Stimulated activated CD4-positive, alpha-beta T cell treated with anti-CD3 and anti-CD28 coated beads, TNF-alpha, amount 100 ng/mL, for 24 hours (primary cell): ENCODE measurements at regions not wholly inside any gene's neighbourhood (a gene's known extent, or its start where the extent isn't known, plus 50 kb on each side); places are given as distances from the start of the nearest gene placed in this dataset.

Source experiments
- DNase-seq, 3 experiments: peaks; one replicate each; pipeline ENCODE4 v3.0.0-alpha.2; 2020; ENCODE audit warnings: low read depth in 3 of 3

- DNase-seq, result no peak
These were observed 242.9 kb downstream of the NSG2 start for GRCh38 chr5:174288439-174288838.

- DNase-seq, result no peak
These were observed 245.7 kb downstream of the NSG2 start for GRCh38 chr5:174291162-174291561.

- DNase-seq, result no peak
These were observed 246.8 kb downstream of the NSG2 start for GRCh38 chr5:174292348-174292747.

GRCh38 chr5:174293006-174293405, 247.5 kb downstream of the NSG2 start:
- DNase-seq, result no peak

DNA sequence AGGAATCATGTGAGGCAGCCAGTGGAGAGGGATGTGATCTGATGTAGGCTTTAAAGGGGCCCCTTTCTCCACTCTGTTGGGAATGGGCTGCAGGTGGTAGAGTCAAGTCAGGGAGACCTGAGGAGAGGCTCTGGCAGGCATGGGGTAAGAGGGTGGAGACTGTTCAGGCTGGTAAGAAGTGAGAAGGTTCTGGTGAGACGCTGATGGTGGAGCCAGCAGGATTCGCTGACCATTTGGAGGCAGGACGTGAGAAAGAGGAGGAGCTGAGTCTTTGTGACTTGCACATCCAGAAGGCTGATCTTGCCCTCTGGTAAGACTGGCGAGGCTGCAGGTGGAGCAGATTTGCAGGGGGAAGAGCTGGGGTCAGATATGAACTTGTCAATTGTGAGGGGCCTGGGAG, 248.0 kb downstream of the NSG2 start:
- no peak for DNase-seq

- no peak for DNase-seq
These were observed 249.6 kb downstream of the NSG2 start for GRCh38 chr5:174294891-174295620.

DNA sequence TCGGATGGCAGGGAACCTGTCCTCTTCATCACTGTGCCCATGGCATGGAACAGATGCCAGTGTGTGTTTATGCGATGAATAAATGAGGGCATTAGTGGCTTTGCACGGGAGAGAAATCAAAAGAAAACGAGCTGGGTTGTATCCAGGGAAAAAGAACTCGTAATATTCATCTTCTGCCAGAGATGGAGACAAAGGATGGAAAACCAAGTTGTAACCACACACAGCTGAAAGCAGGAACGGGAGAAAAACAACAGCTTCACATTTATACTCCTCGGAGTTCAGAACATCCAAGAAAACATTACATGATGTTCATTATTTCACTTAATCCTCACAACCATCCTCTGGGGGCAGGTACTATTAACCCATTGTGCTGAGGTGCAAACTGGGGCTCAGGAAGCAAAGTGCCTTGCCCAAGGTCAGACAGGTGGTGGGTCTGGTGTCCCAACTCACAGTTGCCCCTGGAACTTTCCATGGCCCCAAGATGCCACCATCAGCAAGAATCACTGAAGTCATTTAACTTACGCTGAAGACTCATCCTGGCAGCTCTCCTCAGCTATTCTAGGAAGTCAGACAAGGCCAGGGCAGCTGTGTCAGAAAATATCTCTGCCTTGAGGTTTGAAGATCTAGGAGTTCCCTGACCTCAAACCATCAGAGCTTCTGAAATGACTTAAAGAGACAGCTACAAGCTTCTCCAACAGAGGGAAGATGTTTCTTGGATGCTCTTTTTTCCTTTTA, 250.4 kb downstream of the NSG2 start:
- DNase-seq, result no peak

GRCh38 chr5:174300118-174300940, 254.8 kb downstream of the NSG2 start:
- DNase-seq, result no peak

DNA sequence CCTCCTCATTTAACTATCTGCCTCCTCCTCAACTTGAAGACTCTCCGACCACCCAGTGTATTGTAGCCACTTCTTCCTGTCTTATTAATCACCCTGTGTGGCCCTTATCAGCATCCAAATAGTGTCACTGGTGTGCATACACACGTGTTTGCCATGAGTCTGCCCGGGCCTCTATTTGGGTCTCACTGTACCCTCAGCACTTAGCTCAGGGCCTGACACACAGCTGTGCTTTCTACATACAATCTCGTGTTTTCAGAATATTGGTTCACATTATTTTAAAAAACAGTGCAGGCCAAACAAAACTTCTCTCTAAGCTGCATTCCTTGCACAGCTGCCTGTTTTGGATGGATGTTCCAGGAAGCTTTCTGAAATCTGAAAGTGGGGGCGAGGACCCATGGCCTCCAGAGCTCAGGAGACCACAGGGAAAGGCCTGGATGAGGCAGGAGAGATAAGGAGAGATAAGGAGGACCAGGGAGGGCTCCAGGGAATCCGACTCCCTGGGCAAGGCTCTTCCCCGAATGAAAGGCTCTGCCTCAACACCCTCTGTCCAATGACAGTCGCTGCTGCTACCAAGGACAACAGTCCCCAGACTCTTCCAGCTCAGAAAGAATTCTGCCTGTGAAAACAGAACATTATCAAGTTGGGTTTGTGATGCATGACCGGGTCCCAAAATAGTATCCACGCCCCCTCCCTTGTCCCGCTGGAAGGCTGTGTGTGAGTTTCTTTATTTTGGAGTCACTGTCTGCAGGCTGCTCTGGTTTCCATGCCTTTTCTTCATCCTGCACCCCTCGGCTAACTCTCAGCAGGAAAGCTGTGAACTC, 255.6 kb downstream of the NSG2 start:
- no peak for DNase-seq

GRCh38 chr5:174301848-174302625, 256.5 kb downstream of the NSG2 start:
- DNase-seq, result no peak

- no peak for DNase-seq
These were observed 257.5 kb downstream of the NSG2 start for GRCh38 chr5:174303035-174303434.

- no peak for DNase-seq
These were observed 258.0 kb downstream of the NSG2 start for GRCh38 chr5:174303437-174304045.

GRCh38 chr5:174305241-174305681, 259.8 kb downstream of the NSG2 start:
- DNase-seq, result no peak

GRCh38 chr5:174306345-174307030, 261.0 kb downstream of the NSG2 start:
- DNase-seq, result no peak

GRCh38 chr5:174307031-174307408, 261.5 kb downstream of the NSG2 start:
- DNase-seq, result no peak

GRCh38 chr5:174307656-174308271, 262.3 kb downstream of the NSG2 start:
- no peak for DNase-seq

DNA sequence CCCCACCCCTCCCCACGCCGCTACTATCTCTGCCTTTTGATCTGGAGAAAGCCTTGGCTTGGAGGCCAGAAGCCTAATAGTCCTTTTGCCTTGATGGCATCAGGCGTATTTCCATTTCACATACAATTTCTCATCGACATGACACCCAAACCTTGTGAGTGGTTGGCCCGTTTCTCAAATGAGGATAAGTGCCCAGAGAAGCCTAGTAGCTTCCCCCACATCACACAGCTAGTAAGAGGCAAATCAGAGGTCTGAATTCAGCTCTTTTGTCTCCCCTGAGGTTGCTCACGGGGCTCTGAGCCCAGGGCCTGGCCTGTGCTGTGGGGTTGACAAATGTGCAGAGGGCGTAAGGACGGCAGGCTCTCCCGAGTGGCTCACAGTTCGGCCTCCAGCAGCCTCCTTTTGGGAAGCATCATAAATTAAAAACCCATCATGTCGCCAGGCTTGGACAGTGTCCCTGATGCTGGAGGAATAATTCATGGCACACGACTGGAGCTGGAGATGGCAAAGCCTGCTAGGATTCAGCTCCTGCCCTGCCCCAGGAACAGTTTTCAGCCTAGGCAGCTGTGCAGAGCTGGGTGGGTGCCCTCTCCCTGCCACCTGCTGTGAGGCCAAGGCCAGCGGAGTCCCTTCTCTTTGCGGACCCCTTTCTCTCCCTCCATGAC, 263.8 kb downstream of the NSG2 start:
- DNase-seq, result no peak

GRCh38 chr5:174310243-174310642, 264.7 kb downstream of the NSG2 start:
- DNase-seq, result no peak

DNA sequence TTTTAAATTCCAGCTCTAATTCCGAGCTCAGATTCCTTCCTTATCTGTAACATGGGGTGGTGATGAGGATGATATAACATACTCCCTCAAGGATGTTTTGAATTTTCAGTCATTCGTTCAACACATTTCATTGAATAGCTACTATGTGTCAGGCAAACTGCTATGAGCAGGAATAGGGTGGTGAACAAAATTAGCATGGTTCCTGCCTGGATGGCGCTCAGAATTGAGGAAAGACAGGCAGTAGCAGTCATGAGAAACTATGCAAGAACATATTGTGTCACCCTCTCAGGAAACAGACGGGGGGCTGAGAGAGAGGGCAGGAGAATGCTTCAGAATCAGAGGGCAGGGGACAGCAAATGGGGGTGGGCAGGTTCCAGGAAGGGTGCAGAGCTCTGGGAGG, 265.2 kb downstream of the NSG2 start:
- no peak for DNase-seq
